ENCODE measurements at regions not wholly inside any gene's neighbourhood (a gene's known extent, or its start where the extent isn't known, plus 50 kb on each side); places are given as distances from the start of the nearest gene placed in this dataset.

DNA sequence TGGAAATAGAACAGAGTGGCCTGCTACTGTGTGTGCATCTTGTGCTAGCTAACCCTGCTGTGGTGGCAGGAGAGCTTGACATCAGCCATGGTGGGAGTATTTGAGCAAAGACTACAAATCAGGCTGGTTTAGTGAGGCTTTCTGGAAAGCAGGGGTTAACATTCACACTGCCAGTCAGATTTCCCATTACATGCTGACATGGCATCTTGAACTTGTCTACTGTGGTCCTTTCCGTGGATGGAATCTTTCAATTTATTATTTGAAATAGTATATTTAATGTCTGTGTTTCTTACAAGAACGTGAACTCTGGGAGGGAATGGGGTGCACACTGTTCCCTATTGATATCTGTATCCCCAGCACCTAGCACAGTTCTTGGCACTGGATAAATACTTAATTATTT, 60.8 kb downstream of the GCNT4 start:
- H3K9me3 ChIP-seq, result peaks cover 0 to 8% of the 10 kb centered on the region in 2 donors
- no peaks in the 10 kb centered on the region for H3K36me3 ChIP-seq
- intact Hi-C loops (cut with DNase I), result no loop called here
- ATAC-seq (no peak), DNase-seq (no peak)
- TF ChIP-seq, protein P1, sequence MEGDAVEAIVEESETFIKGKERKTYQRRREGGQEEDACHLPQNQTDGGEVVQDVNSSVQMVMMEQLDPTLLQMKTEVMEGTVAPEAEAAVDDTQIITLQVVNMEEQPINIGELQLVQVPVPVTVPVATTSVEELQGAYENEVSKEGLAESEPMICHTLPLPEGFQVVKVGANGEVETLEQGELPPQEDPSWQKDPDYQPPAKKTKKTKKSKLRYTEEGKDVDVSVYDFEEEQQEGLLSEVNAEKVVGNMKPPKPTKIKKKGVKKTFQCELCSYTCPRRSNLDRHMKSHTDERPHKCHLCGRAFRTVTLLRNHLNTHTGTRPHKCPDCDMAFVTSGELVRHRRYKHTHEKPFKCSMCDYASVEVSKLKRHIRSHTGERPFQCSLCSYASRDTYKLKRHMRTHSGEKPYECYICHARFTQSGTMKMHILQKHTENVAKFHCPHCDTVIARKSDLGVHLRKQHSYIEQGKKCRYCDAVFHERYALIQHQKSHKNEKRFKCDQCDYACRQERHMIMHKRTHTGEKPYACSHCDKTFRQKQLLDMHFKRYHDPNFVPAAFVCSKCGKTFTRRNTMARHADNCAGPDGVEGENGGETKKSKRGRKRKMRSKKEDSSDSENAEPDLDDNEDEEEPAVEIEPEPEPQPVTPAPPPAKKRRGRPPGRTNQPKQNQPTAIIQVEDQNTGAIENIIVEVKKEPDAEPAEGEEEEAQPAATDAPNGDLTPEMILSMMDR (IDR thresholded peaks at IDR 0.05), result no peak
- H3K27me3 ChIP-seq, result no peaks in the 10 kb centered on the region
- H3K4me3 ChIP-seq, result no peak overlapping the region
- H3K27ac ChIP-seq, result no peak overlapping the region
- no peaks in the 10 kb centered on the region for H3K4me1 ChIP-seq

DNA sequence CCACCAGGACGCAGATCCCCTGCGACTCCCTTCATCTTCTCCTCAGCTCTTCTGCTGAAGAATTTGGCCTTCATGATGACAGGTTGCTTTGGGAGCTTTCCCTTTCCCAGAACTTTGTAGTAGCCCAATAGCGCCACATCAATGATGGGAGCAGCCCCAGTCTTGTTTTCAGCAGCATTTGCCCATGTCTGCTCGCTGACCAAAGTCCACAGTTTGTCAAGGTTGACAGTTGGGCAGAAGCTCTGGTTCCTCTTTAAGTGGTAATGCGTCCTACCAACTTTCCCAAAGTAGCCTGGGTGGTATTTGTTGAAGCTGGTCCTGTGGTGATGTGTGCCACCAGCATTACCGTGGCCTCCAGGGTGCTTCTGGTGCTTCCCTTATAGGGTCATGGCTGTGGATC, 62.2 kb downstream of the GCNT4 start:
- H3K4me1 ChIP-seq, result no peaks in the 10 kb centered on the region
- no peaks in the 10 kb centered on the region for H3K36me3 ChIP-seq
- TF ChIP-seq, protein P1 (IDR thresholded peaks at IDR 0.05), result no peak
- intact Hi-C loops (cut with DNase I), result no loop called here
- H3K9me3 ChIP-seq, result peaks cover 0 to 8% of the 10 kb centered on the region in 2 donors
- no peak for ATAC-seq
- no peaks in the 10 kb centered on the region for H3K27me3 ChIP-seq
- H3K4me3 ChIP-seq, result no peak overlapping the region
- no peak for DNase-seq
- no peak overlapping the region for H3K27ac ChIP-seq

DNA sequence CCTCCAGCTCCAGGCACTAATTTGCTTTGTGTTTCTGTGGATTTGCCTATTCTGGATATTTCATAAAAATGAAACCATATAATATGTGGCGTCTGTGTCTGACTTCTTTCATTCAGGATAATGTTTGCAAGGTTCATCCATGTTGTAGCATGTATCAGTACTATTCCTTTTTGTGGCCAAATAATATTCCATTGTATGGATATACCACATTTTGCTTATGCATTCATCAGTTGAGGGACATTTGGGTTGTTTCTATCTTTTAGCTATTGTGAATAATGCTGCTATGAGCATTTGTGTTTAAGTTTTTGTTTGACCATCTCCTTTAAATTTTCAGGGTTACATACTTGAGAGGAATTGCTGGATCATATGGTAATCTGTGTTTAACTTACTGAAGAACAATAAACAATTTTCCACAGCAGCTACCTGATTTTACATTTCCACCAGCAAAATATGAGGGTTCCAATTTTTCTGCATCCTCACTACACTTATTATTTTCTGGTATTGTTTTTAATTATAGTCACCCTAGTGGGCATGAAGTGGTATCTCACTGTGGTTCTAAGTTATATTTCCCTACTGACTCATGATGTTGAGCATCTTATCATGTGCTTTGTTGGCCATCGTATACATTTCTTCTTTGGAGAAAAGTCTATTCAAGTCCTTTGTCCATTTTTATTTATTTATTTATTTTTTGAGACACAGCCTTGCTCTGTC, 63.9 kb downstream of the GCNT4 start:
- Histone ChIP-seq H3K36me3 (no peaks in the 10 kb centered on the region), H3K9me3 (peaks cover 0 to 8% of the 10 kb centered on the region in 2 donors), H3K4me3 (no peak overlapping the region), H3K27ac (no peak overlapping the region), H3K27me3 (no peaks in the 10 kb centered on the region), H3K4me1 (no peaks in the 10 kb centered on the region)
- intact Hi-C loops (cut with DNase I), result no loop called here
- no peak for DNase-seq
- TF ChIP-seq, protein P1 (IDR thresholded peaks at IDR 0.05), result no peak
- no peak for ATAC-seq

DNA sequence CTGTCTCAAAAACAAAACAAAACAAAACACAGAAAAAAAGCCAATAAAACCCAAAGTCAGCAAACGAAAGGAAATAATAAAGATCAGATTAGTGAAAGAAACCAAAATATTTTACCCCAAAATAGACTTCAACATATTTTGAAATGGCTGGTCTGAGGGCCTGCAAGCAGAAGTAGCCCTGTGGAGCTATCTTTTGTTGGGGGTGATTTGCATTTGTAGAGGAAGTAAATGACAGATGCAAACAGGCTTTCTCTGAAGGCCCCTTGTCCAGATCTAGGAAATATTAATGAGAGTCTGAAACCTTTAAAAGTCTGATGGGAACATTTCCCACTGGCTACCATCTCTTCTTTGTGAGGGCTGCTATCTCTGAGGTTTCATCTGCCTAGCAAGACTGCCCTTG, 74.0 kb downstream of the GCNT4 start:
- TF ChIP-seq, protein P1 (IDR thresholded peaks at IDR 0.05), result no peak
- H3K27ac ChIP-seq, result no peak overlapping the region
- DNase-seq, result no peak
- peaks cover 0 to 4% of the 10 kb centered on the region in 2 donors for H3K9me3 ChIP-seq
- H3K4me3 ChIP-seq, result no peak overlapping the region
- H3K36me3 ChIP-seq, result no peaks in the 10 kb centered on the region
- intact Hi-C loops (cut with DNase I), result no loop called here
- no peaks in the 10 kb centered on the region for H3K4me1 ChIP-seq
- H3K27me3 ChIP-seq, result no peaks in the 10 kb centered on the region
- ATAC-seq, result no peak

DNA sequence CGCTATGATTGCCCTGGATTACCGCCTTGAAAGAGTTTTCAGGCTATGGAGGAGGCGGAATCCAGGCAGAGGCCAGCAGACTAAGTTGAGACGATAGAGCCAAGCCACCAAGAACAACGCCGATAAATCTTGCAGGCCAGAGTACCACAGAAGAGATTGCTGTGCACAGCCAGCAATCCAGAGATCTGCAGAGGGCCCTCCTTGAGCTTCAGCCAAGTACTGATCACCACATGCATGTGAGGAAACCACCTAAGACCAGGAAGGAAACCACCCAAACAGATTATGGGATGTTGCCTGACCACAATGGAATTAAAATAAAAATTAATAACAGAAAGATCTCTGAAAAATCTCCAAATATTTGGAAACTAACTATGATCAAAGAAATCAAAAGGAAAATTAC, 74.9 kb downstream of the GCNT4 start:
- Histone ChIP-seq H3K4me3 (no peak overlapping the region), H3K27me3 (no peaks in the 10 kb centered on the region), H3K4me1 (no peaks in the 10 kb centered on the region), H3K9me3 (peaks cover 0 to 4% of the 10 kb centered on the region in 2 donors), H3K36me3 (no peaks in the 10 kb centered on the region), H3K27ac (no peak overlapping the region)
- ATAC-seq (no peak), DNase-seq (no peak)
- TF ChIP-seq, protein P1 (IDR thresholded peaks at IDR 0.05), result no peak
- intact Hi-C loops (cut with DNase I), result no loop called here
